ENCODE measurements at regions not wholly inside any gene's neighbourhood (a gene's known extent, or its start where the extent isn't known, plus 50 kb on each side); places are given as distances from the start of the nearest gene placed in this dataset.
"Not testable (repeated sequence)": the region's sequence is repeated elsewhere in the genome, so short reads cannot be mapped to it uniquely, and the experiment has no call there.

- peak; percentile 39 for DNase-seq (ENCODE audit: low spot score)
Observed at GRCh38 chrX:68995780-68996551, 167.1 kb downstream of the EFNB1 start.

GRCh38 chrX:68995386-68995779 is 166.6 kb downstream of the EFNB1 start:
- no peak for DNase-seq (ENCODE audit: low spot score)

GRCh38 chrX:68994891-68995255 is 166.1 kb downstream of the EFNB1 start:
- no peak for DNase-seq (ENCODE audit: low spot score)

GRCh38 chrX:68994135-68994890 is 165.5 kb downstream of the EFNB1 start:
- DNase-seq (ENCODE audit: low spot score), result no peak

- no peak for DNase-seq (ENCODE audit: low spot score)
Observed at GRCh38 chrX:68992821-68993397, 164.1 kb downstream of the EFNB1 start.

- DNase-seq (ENCODE audit: low spot score), result no peak
Observed at GRCh38 chrX:68991691-68992345, 163.0 kb downstream of the EFNB1 start.

- no peak for DNase-seq (ENCODE audit: low spot score)
Observed at GRCh38 chrX:68990948-68991347, 162.1 kb downstream of the EFNB1 start.

- DNase-seq (ENCODE audit: low spot score), result no peak
Observed at GRCh38 chrX:68989865-68990606, 161.2 kb downstream of the EFNB1 start.

GRCh38 chrX:68989456-68989855 is 160.6 kb downstream of the EFNB1 start:
- no peak for DNase-seq (ENCODE audit: low spot score)

- no peak for DNase-seq (ENCODE audit: low spot score)
Observed at GRCh38 chrX:68988865-68989264, 160.0 kb downstream of the EFNB1 start.

GRCh38 chrX:68985135-68985755 is 156.4 kb downstream of the EFNB1 start:
- DNase-seq (ENCODE audit: low spot score), result no peak

GRCh38 chrX:68983004-68983857 is 154.4 kb downstream of the EFNB1 start:
- DNase-seq (ENCODE audit: low spot score), result no peak

- no peak for DNase-seq (ENCODE audit: low spot score)
Observed at GRCh38 chrX:68982476-68982875, 153.7 kb downstream of the EFNB1 start.

- no peak for DNase-seq (ENCODE audit: low spot score)
Observed at GRCh38 chrX:68980906-68981616, 152.2 kb downstream of the EFNB1 start.

GRCh38 chrX:68978655-68979054 is 149.8 kb downstream of the EFNB1 start:
- no peak for DNase-seq (ENCODE audit: low spot score)

- no peak for DNase-seq (ENCODE audit: low spot score)
Observed at GRCh38 chrX:68978255-68978654, 149.4 kb downstream of the EFNB1 start.

GRCh38 chrX:68953331-68953730 is 124.5 kb downstream of the EFNB1 start:
- no peak for DNase-seq (ENCODE audit: low spot score)

- not testable (repeated sequence) for DNase-seq (ENCODE audit: low spot score)
Observed at GRCh38 chrX:68951942-68952619, 123.3 kb downstream of the EFNB1 start.

GRCh38 chrX:68950937-68951336 is 122.1 kb downstream of the EFNB1 start:
- DNase-seq (ENCODE audit: low spot score), result no peak
